ENCODE measurements at regions not wholly inside any gene's neighbourhood (a gene's known extent, or its start where the extent isn't known, plus 50 kb on each side); places are given as distances from the start of the nearest gene placed in this dataset.

- H3K4me3 ChIP-seq (ENCODE audit: low read length) = no peak overlapping the region
- Mint-ChIP-seq H3K4me3 (no peak overlapping the region), H3K27ac (no peak overlapping the region), H3K36me3 (ENCODE audit: low read depth) (no peaks in the 10 kb centered on the region), H3K9me3 (no peaks in the 10 kb centered on the region), H3K4me1 (ENCODE audit: low read depth) (no peaks in the 10 kb centered on the region), H3K27me3 (peaks cover 72% of the 10 kb centered on the region)
- H3K9me3 ChIP-seq (ENCODE audit: control insufficient read depth in 1 of 2, insufficient read depth in 1 of 2, low read length in 2 of 2) = peaks cover 0 to under 1% of the 10 kb centered on the region in 2 experiments
- no peak for DNase-seq
- no peaks in the 10 kb centered on the region for H3K36me3 ChIP-seq (ENCODE audit: insufficient read depth, low read length)
- no peak overlapping the region for H3K27ac ChIP-seq (ENCODE audit: low read depth in 1 of 2, low read length in 2 of 2)
- intact Hi-C loops (cut with DNase I, micrococcal nuclease) = no loop called here
- CTCF ChIA-PET = no interaction called here
- no peak for TF ChIP-seq CTCF (IDR thresholded peaks at IDR 0.05)
- H3K27me3 ChIP-seq (ENCODE audit: control insufficient read depth in 1 of 2, insufficient read depth in 2 of 2, low read length in 2 of 2) = peaks cover 6 to 8% of the 10 kb centered on the region in 2 experiments
- H3K4me1 ChIP-seq (ENCODE audit: insufficient read depth, low read length) = no peaks in the 10 kb centered on the region
- POLR2A ChIA-PET = no interaction called here
- ATAC-seq (ENCODE audit: poor library complexity) = no peak
Measured at GRCh38 chr2:118764855-118765254, 82.6 kb downstream of the EN1 start.

- ChIA-PET POLR2A (no interaction called here), CTCF (no interaction called here)
- ATAC-seq (ENCODE audit: poor library complexity) (no peak), DNase-seq (no peak)
- Histone ChIP-seq H3K4me1 (ENCODE audit: insufficient read depth, low read length) (no peaks in the 10 kb centered on the region), H3K27me3 (ENCODE audit: control insufficient read depth in 1 of 2, insufficient read depth in 2 of 2, low read length in 2 of 2) (peaks cover 6 to 8% of the 10 kb centered on the region in 2 experiments), H3K4me3 (ENCODE audit: low read length) (no peak overlapping the region), H3K36me3 (ENCODE audit: insufficient read depth, low read length) (no peaks in the 10 kb centered on the region), H3K27ac (ENCODE audit: low read depth in 1 of 2, low read length in 2 of 2) (no peak overlapping the region), H3K9me3 (ENCODE audit: control insufficient read depth in 1 of 2, insufficient read depth in 1 of 2, low read length in 2 of 2) (no peaks in the 10 kb centered on the region)
- H3K9me3 Mint-ChIP-seq = no peaks in the 10 kb centered on the region
- TF ChIP-seq CTCF (IDR thresholded peaks at IDR 0.05) = no peak
- intact Hi-C loops (cut with DNase I, micrococcal nuclease) = no loop called here
- H3K4me1 Mint-ChIP-seq (ENCODE audit: low read depth) = no peaks in the 10 kb centered on the region
- H3K27me3 Mint-ChIP-seq = peaks cover 72% of the 10 kb centered on the region
- no peak overlapping the region for H3K27ac Mint-ChIP-seq
- no peak overlapping the region for H3K4me3 Mint-ChIP-seq
- H3K36me3 Mint-ChIP-seq (ENCODE audit: low read depth) = no peaks in the 10 kb centered on the region
Measured at GRCh38 chr2:118763797-118764196, 83.7 kb downstream of the EN1 start.

- DNase-seq = no peak
- H3K4me3 Mint-ChIP-seq = no peak overlapping the region
- POLR2A ChIA-PET = no interaction called here
- H3K4me1 Mint-ChIP-seq (ENCODE audit: low read depth) = no peaks in the 10 kb centered on the region
- no peaks in the 10 kb centered on the region for H3K9me3 ChIP-seq (ENCODE audit: control insufficient read depth in 1 of 2, insufficient read depth in 1 of 2, low read length in 2 of 2)
- CTCF ChIA-PET = no interaction called here
- H3K27ac ChIP-seq (ENCODE audit: low read depth in 1 of 2, low read length in 2 of 2) = no peak overlapping the region
- H3K36me3 Mint-ChIP-seq (ENCODE audit: low read depth) = no peaks in the 10 kb centered on the region
- H3K9me3 Mint-ChIP-seq = no peaks in the 10 kb centered on the region
- no peaks in the 10 kb centered on the region for H3K4me1 ChIP-seq (ENCODE audit: insufficient read depth, low read length)
- TF ChIP-seq CTCF (IDR thresholded peaks at IDR 0.05) = no peak
- peaks cover 6 to 9% of the 10 kb centered on the region in 2 experiments for H3K27me3 ChIP-seq (ENCODE audit: control insufficient read depth in 1 of 2, insufficient read depth in 2 of 2, low read length in 2 of 2)
- H3K27me3 Mint-ChIP-seq = peaks cover 79% of the 10 kb centered on the region
- ATAC-seq (ENCODE audit: poor library complexity) = no peak
- intact Hi-C loops (cut with DNase I, micrococcal nuclease) = no loop called here
- H3K36me3 ChIP-seq (ENCODE audit: insufficient read depth, low read length) = no peaks in the 10 kb centered on the region
- H3K27ac Mint-ChIP-seq = no peak overlapping the region
- no peak overlapping the region for H3K4me3 ChIP-seq (ENCODE audit: low read length)
Measured at GRCh38 chr2:118762290-118762689, 85.2 kb downstream of the EN1 start.
